Myocyte (in vitro differentiated cells): ENCODE measurements at regions not wholly inside any gene's neighbourhood (a gene's known extent, or its start where the extent isn't known, plus 50 kb on each side); places are given as distances from the start of the nearest gene placed in this dataset.

Source experiments
- DNase-seq: peaks from one replicate; pipeline ENCODE4 v3.0.0-alpha.2; 2012; ENCODE audit warnings: low read depth

DNA sequence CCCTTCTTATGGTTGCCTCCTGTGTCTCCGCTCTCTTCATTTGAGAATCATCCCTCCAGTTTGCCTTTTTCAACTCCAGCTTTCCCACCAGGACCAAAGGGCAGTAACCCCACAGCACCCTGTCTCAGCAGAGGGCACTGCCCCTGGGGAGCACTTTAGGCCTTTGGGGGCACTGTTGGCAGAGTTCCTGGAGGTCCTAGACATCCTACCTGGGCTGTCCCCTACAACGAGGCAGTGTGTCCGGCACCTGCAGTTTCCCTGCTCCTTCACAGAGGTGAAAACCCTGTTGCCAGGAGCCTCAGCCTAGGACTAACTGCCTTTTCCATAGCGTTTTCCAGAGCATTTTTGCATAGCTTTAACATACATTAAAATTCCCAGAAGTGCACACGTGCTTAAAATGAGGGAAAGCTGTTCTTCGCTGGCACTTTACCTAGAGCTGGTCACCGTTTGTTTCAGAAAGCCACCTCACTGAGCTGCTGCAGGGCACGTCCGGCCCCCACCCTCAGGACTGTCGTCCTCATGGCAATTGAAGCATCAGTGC lies 234.9 kb downstream of the TEX29 start:
- no peak for DNase-seq

DNA sequence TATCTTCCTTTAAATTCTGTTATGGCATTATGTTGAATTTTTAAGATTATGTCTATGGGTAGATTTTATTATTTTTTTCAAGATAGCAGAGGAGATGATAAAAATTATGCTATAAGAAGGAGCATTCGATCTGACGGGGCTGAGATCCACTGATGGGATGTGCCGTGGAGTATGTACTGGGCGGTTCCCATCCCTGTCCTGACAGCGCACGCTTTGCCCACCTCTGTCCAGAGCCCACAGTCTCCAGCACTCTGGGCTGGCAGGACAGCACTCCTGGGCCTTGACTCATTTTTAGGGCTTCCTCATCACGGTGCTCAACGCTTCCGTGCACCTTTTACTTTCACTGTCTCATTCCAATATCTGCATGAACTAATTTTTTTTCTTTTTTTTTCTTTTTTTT lies 235.5 kb downstream of the TEX29 start:
- no peak for DNase-seq

DNA sequence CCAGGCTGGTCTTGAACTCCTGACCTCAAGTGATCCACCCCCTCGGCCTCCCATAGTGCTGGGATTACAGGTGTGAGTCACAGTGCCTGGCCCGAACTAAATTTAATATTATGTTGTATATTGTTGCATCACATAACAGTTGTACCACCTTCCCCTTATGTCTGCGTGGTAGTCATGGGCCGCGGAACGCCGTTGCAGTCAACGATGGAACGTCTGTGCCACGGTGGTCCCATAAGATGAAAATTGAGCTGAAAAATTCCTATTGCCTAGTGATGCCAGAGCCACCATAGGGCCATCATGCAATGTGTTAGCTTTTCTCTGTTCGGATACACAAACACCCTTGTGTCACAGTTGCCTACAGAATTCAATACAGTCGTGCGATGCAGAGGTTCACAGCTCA lies 236.1 kb downstream of the TEX29 start:
- DNase-seq, result no peak

- no peak for DNase-seq
Measured at GRCh38 chr13:111557921-111558699, 237.7 kb downstream of the TEX29 start.

GRCh38 chr13:111558700-111559088 lies 238.3 kb downstream of the TEX29 start:
- no peak for DNase-seq

- peak; percentile 1 for DNase-seq
Measured at GRCh38 chr13:111559612-111560403, 239.4 kb downstream of the TEX29 start.

DNA sequence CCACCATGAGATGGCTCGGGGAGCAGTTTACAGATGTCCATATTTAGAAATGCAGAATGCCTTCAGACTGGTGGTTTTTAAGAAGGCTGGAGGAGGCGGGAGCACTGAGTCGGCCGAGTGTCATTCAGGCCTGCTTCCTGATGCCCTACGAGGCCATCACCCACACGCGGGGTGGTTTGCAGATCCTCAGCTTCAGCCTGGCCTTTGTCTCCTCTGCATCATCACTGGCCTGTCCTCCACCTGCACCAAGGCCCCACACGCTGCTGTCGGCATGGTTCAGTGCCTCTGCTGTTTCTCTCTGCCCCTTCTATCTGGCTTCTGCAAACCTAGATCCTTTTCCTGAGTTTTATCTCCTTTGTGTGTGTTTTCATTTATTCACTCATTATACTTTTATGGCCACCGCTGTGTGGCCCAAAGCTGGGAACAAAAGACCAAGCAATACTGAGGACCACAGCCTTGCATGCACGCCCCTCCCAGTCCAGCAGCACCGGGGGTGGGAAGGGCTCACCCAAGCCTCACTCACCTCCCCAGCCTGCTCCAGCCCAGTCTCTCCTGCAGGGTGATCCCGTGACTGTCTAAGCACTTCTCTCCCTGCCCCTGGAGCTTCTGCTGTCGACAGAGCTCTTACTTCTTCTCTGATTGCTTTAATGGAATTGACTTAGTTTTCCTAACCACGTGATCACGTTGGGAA lies 240.8 kb downstream of the TEX29 start:
- no peak for DNase-seq

DNA sequence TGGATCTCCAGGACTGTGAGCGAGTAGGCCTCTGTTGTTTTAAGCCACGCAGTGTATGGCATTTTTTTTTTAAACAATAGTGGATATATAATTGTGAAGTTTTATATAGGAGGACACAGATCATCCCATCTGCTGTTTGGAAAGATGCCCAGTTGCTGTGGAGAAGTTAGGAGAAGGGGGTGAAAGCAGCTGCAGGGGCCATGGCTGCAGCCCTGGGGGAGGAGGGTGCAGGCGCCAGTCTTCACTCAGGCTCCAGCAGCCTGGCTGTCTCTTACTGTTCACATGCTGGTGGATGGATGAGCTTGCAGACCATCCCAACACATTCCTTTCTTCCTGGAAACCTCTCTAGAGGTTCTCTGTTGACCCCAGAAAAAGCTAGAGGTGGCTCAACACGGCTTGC lies 242.3 kb downstream of the TEX29 start:
- DNase-seq, result no peak

- no peak for DNase-seq
Measured at GRCh38 chr13:111564606-111565005, 244.2 kb downstream of the TEX29 start.

GRCh38 chr13:111565400-111565799 lies 245.0 kb downstream of the TEX29 start:
- DNase-seq, result no peak

GRCh38 chr13:111566567-111566966 lies 246.1 kb downstream of the TEX29 start:
- DNase-seq, result no peak

DNA sequence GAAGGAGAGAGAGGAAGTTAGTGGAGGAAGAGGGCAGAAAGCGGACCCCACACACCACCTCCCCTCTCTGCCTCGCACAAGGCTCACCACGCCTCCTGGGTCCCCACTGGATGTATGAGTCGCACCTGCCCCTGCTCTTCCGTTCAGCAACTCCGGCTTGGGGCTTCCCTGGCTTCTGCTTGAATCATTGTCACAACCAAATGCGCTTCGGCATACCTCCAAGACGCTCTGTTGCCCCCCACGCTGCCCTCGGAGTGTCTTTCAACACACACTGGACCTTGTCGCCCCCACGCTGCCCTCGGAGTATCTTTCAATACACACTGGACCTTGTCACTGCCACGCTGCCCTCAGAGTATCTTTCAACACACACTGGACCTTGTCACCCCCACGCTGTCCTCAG lies 247.2 kb downstream of the TEX29 start:
- no peak for DNase-seq

DNA sequence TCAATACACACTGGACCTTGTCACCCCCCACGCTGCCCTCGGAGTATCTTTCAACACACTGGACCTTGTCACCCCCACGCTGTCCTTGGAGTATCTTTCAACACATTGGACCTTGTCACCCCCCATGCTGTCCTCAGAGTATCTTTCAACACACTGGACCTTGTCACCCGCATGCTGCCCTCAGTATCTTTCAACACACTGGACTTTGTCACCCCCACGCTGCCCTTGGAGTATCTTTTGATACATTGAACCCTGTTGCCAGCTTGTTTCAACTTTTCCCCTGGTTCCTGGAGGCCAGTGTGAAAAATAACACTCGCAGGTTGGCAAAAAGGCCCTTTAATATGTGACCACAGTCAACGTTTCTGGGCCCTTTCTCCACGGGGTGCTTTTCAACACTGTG lies 247.8 kb downstream of the TEX29 start:
- DNase-seq, result no peak

DNA sequence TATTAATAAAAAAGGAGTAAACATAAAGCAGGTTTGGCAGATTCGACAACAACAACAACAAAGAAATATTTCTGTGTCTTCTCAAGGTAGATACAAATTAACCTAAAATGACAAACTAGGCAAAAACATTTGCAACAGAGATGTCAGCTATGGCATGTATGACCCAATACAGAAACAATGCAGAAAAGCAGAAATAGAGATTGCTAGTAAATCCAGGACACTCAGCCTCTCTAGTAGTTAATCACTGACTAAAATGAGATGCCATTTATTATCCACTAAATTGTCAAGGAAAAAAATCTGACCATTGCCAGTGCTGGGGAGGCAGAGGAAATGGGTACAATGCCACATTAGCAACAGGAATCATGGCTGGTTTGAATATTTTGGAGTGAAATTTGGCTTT lies 250.5 kb downstream of the TEX29 start:
- no peak for DNase-seq

DNA sequence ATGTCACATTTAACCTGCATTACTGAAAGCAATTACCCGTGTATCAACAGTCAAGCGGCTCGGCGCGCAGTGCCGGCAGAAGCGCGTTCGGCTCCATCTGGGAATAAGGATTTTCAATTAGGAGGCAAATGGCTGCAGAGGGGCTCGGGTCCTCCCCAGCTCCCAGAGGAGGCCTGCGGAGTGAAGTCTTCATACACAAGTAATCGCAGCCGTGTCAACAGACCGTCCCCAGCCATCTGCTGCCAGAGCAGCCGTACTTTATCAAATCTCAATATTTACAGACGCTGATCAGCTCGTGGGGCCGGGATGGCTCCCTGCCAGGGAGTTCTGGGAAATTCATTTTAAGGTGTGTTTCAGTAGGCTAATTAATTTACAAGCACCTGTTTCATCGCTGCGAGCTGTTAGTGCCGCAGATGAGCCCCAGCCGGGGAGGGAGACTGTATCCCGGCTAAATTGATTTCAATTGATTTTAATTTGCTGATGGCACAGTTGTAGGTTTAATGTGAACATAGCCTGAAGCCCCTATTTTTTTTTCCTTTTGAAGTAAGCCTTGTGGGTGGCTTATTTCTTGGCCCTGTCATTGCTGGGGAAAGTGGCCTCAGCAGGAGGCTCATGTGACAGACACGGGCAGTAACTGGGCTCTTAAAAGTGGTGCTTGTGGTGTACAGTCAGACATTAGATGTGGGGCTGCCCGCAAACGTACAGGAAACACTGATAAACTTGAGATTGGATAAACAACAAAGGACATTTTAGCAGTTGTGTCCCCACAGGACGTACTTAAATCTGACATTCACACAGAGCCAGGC lies 252.7 kb downstream of the TEX29 start:
- DNase-seq, result no peak

- no peak for DNase-seq
Measured at GRCh38 chr13:111573801-111574200, 253.4 kb downstream of the TEX29 start.

GRCh38 chr13:111575276-111575675 lies 254.8 kb downstream of the TEX29 start:
- DNase-seq, result no peak

GRCh38 chr13:111575719-111576118 lies 255.3 kb downstream of the TEX29 start:
- no peak for DNase-seq

- no peak for DNase-seq
Measured at GRCh38 chr13:111577208-111577828, 256.9 kb downstream of the TEX29 start.

GRCh38 chr13:111577956-111578605 lies 257.6 kb downstream of the TEX29 start:
- DNase-seq, result no peak
